Mesothelial cell of epicardium (in vitro differentiated cells): ENCODE measurements at regions not wholly inside any gene's neighbourhood (a gene's known extent, or its start where the extent isn't known, plus 50 kb on each side); places are given as distances from the start of the nearest gene placed in this dataset.
"Not testable (repeated sequence)": the region's sequence is repeated elsewhere in the genome, so short reads cannot be mapped to it uniquely, and the experiment has no call there.

ENCODE experiments used
- DNase-seq, 2 experiments: peaks; one replicate each; pipeline ENCODE4 v3.0.0; 2021; ENCODE audit warnings: low spot score in 2 of 2; ENCODE audit not compliant: unreplicated experiment in 2 of 2
- H3K27ac Mint-ChIP-seq: 2 replicates; pipeline ENCODE4 v1.8.0; 2021; ENCODE audit warnings: mixed read lengths
- H3K27me3 Mint-ChIP-seq: 2 replicates; pipeline ENCODE4 v1.8.0; 2021; ENCODE audit warnings: low read depth, mixed read lengths
- H3K36me3 Mint-ChIP-seq: 2 replicates; pipeline ENCODE4 v1.8.0; 2021; ENCODE audit warnings: mixed read lengths
- H3K4me1 Mint-ChIP-seq: 2 replicates; pipeline ENCODE4 v1.8.0; 2021; ENCODE audit warnings: mixed read lengths
- H3K4me3 Mint-ChIP-seq: 2 replicates; pipeline ENCODE4 v1.8.0; 2021; ENCODE audit warnings: mild to moderate bottlenecking, moderate library complexity, mixed read lengths
- H3K9me3 Mint-ChIP-seq: 2 replicates; pipeline ENCODE4 v1.8.0; 2021; ENCODE audit warnings: mixed read lengths
- TF ChIP-seq, protein P1 (sequence below): fragments of 200-600 bp; sonication (generic); IDR thresholded peaks from one replicate; pipeline ENCODE4 v1.5.0; 2021; ENCODE audit warnings: antibody characterized with exemption; ENCODE audit not compliant: unreplicated experiment

DNA sequence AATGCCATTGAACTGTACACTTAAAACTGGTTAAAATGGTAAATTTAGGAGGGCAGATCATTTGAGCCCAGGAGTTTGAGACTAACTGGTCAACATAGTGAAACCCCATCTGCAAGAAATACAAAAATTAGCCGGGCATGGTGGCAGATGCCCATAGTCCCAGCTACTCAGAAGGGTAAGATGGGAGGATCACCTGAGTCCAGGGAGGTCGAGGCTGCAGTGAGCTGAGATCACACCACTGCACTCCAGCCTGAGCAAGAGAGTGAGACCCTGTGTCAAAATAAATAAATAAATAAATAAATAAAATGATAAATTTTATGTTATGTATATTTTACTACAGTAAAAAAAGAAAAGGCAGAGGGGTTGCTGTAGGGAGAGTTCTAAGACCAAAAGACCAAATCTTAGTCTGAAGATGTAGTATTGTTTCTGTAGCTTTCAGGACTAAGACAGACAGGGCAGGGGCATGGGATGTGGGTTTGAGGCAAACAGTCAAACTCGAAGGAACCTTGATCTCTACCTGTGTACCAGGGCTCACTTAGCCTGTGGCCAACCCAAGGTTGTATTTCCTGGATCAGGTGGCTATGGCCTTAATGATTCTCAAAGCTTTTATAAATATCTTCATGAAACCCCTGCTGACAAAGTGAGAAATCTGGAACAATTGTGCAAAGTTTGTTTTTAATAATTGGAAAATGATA is 316.7 kb downstream of the CYRIA start:
- H3K4me1 Mint-ChIP-seq, result no peaks in the 10 kb centered on the region
- no peak overlapping the region for H3K4me3 Mint-ChIP-seq
- peaks cover 6% of the 10 kb centered on the region for H3K36me3 Mint-ChIP-seq
- TF ChIP-seq, protein P1, sequence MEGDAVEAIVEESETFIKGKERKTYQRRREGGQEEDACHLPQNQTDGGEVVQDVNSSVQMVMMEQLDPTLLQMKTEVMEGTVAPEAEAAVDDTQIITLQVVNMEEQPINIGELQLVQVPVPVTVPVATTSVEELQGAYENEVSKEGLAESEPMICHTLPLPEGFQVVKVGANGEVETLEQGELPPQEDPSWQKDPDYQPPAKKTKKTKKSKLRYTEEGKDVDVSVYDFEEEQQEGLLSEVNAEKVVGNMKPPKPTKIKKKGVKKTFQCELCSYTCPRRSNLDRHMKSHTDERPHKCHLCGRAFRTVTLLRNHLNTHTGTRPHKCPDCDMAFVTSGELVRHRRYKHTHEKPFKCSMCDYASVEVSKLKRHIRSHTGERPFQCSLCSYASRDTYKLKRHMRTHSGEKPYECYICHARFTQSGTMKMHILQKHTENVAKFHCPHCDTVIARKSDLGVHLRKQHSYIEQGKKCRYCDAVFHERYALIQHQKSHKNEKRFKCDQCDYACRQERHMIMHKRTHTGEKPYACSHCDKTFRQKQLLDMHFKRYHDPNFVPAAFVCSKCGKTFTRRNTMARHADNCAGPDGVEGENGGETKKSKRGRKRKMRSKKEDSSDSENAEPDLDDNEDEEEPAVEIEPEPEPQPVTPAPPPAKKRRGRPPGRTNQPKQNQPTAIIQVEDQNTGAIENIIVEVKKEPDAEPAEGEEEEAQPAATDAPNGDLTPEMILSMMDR, result no peak
- no peak overlapping the region for H3K27ac Mint-ChIP-seq
- DNase-seq, result no peak
- no peaks in the 10 kb centered on the region for H3K27me3 Mint-ChIP-seq
- peaks cover 30% of the 10 kb centered on the region for H3K9me3 Mint-ChIP-seq

DNA sequence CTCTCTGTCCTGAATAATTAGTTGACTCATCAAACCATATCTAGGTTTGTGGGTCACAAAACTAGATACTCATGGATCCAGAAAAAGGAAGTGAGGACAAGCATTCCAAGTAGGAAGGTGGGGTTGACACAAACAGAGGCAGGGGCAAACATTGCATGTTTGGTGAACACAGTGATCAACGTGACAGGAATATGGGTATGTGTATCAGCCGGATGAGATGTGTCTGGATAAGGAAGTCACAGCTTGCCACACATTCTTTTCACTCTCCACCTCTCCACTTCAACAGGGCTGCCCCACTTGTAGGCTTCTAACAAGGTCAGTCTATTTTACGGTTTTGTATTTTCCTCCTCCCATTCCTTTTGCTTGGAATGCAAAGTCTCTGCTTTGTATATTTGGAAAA is 319.0 kb downstream of the CYRIA start:
- Mint-ChIP-seq H3K36me3 (peaks cover 6% of the 10 kb centered on the region), H3K27ac (no peak overlapping the region), H3K9me3 (peaks cover 34% of the 10 kb centered on the region), H3K4me3 (no peak overlapping the region), H3K27me3 (no peaks in the 10 kb centered on the region), H3K4me1 (no peaks in the 10 kb centered on the region)
- DNase-seq, result no peak
- TF ChIP-seq, protein P1, result no peak

DNA sequence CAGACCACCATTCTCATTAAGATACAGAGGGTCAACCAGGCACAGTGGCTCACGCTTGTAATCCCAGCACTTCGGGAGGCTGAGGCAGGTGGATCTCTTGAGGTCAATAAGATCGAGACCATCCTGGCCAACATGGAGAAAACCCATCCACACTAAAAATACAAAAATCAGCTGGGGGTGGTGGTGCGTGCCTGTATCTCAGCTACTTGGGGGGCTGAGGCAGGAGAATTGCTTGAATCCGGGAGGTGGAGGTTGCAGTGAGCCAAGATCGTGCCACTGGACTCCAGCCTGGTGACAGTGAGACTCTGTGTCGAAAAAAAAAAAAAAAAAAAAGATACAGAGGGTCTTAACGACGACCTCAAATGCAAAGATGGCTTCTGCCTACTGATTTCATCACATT is 320.4 kb downstream of the CYRIA start:
- not testable (repeated sequence) for DNase-seq, H3K36me3 Mint-ChIP-seq, H3K27me3 Mint-ChIP-seq, H3K27ac Mint-ChIP-seq, H3K4me3 Mint-ChIP-seq, H3K4me1 Mint-ChIP-seq
- peaks cover 31% of the 10 kb centered on the region for H3K9me3 Mint-ChIP-seq

DNA sequence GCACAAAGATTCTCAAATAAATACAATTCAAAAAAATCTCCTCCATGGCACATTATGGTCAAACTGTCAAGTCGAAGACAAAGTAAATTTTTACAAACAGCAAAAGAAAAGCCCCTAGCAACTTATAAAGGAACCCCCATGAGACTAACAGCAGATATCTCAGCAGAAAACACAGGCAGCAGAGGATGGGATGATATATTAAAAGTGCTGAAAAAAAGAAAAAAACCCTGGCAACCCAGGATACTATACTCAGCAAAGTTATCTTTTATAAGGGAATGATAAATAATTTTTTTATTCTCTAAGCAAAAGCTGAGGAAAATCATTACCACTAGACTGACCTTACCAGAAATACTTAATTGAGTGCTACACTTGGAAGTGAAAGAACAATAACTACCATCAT is 326.4 kb downstream of the CYRIA start:
- peaks cover 10% of the 10 kb centered on the region for H3K36me3 Mint-ChIP-seq
- peaks cover 28% of the 10 kb centered on the region for H3K4me1 Mint-ChIP-seq
- DNase-seq, result no peak
- no peaks in the 10 kb centered on the region for H3K27me3 Mint-ChIP-seq
- no peak overlapping the region for H3K27ac Mint-ChIP-seq
- peaks cover 46% of the 10 kb centered on the region for H3K9me3 Mint-ChIP-seq
- TF ChIP-seq, protein P1, result no peak
- H3K4me3 Mint-ChIP-seq, result no peak overlapping the region

DNA sequence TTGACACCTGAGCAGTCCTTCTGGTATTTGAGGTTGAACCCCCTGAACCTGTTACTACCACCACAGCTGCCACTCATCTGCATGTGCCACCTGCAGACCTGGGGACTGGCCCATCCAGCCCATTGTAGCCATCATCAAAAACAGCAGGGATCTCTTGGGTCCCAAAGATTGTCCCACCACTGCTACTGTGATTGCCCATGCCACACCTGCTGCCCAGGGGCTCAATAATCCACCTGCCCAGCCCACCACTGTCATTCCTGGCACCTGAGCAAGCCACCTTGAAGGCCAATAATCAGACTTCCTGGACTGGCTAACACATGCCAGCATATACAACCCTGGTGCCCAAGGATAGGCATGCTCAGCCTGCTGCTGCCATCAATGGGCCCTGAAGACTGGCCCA is 327.6 kb downstream of the CYRIA start:
- H3K27ac Mint-ChIP-seq, result no peak overlapping the region
- H3K36me3 Mint-ChIP-seq, result peaks cover 10% of the 10 kb centered on the region
- H3K27me3 Mint-ChIP-seq, result no peaks in the 10 kb centered on the region
- peaks cover 36% of the 10 kb centered on the region for H3K4me1 Mint-ChIP-seq
- no peak for DNase-seq
- H3K4me3 Mint-ChIP-seq, result no peak overlapping the region
- peaks cover 40% of the 10 kb centered on the region for H3K9me3 Mint-ChIP-seq
- TF ChIP-seq, protein P1, result no peak

DNA sequence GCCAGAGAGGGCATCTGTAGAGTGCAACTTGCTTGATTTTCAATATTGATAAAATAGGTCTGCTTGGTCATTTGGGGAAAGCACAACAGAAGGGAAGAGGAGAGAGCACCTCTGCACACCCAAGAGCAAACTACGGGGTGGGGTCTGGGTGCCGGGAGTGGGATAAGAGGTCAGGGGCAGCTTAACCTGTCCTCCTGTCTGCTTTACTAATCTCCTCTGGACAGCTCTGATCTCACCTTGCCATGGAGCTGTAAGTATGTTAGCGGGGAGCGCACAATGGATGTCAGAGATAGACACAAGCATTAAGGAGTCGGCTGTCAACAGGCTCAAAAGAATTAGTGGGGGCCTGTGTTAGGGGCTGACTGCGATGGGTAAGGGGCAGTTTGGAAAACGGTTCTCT is 328.7 kb downstream of the CYRIA start:
- no peak overlapping the region for H3K27ac Mint-ChIP-seq
- H3K4me3 Mint-ChIP-seq, result no peak overlapping the region
- peaks cover 44% of the 10 kb centered on the region for H3K4me1 Mint-ChIP-seq
- TF ChIP-seq, protein P1, result no peak
- no peak for DNase-seq
- peaks cover 29% of the 10 kb centered on the region for H3K9me3 Mint-ChIP-seq
- H3K36me3 Mint-ChIP-seq, result peaks cover 10% of the 10 kb centered on the region
- no peaks in the 10 kb centered on the region for H3K27me3 Mint-ChIP-seq
